ENCODE measurements at regions not wholly inside any gene's neighbourhood (a gene's known extent, or its start where the extent isn't known, plus 50 kb on each side); places are given as distances from the start of the nearest gene placed in this dataset.

DNA sequence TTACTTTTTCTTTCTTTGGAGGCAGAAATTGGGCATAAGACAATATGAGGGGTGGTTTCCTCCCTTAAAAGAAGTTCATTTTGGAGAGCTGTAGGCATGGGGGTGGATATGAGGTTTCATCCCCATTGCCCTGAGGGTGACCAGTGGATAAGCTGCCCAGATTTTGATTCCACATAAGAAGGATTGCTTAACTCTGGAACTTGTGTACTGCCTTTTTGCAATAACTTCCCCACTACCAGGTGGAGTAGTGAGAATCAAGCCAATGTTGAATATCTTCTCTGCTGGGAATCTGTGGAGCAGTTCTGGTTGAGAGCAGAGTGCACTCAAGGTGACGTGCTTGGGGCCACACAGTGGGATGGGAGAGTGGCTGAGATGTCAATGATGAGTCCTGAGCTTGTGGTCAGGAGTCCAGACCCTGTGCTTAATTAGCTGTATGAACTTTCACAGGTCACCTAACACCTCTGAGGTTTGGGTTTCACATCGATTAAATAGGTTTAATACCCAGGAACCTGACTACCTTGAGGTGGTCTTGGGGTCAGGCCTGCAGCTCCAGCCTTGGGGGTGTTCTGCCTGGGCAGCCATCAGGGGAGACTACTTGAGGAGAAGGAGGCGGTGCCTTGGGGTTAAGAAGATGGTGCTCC, 152.9 kb downstream of the FCRL5 start:
- TF ChIP-seq, protein P1, sequence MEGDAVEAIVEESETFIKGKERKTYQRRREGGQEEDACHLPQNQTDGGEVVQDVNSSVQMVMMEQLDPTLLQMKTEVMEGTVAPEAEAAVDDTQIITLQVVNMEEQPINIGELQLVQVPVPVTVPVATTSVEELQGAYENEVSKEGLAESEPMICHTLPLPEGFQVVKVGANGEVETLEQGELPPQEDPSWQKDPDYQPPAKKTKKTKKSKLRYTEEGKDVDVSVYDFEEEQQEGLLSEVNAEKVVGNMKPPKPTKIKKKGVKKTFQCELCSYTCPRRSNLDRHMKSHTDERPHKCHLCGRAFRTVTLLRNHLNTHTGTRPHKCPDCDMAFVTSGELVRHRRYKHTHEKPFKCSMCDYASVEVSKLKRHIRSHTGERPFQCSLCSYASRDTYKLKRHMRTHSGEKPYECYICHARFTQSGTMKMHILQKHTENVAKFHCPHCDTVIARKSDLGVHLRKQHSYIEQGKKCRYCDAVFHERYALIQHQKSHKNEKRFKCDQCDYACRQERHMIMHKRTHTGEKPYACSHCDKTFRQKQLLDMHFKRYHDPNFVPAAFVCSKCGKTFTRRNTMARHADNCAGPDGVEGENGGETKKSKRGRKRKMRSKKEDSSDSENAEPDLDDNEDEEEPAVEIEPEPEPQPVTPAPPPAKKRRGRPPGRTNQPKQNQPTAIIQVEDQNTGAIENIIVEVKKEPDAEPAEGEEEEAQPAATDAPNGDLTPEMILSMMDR (IDR thresholded peaks at IDR 0.05; ENCODE audit: low read depth, low read length) = no peak
- TF ChIP-seq EZH2phosphoT487 (IDR thresholded peaks at IDR 0.05; ENCODE audit: low read depth) = no peak

Data from OCI-LY3 (cell line).